Transverse colon (tissue), 3 donors: ENCODE measurements at regions not wholly inside any gene's neighbourhood (a gene's known extent, or its start where the extent isn't known, plus 50 kb on each side); places are given as distances from the start of the nearest gene placed in this dataset.

ENCODE experiments used
- CTCF ChIP-seq, 5 experiments: fragments of 200-600 bp in 3 of 5; fragments of 450-650 bp in 2 of 5; sonication (generic) in 3 of 5; IDR thresholded peaks; 1 replicate in 2 of 5; 2 replicates in 3 of 5; pipeline ENCODE4 v1.5.1; 2016 to 2017; ENCODE audit warnings: antibody characterized with exemption in 5 of 5, inconsistent platforms in 3 of 5, mild to moderate bottlenecking in 2 of 5, moderate library complexity in 1 of 5
- EP300 ChIP-seq: sonication (generic); formaldehyde crosslinking; IDR thresholded peaks from one replicate; pipeline ENCODE4 v1.6.1; 2017; ENCODE audit warnings: antibody characterized with exemption, low read depth

- no peak for TF ChIP-seq CTCF (IDR thresholded peaks at IDR 0.05)
- TF ChIP-seq EP300: no peak
These were observed 96.8 kb downstream of the FBXO4 start for GRCh38 chr5:42021923-42022322.
